Inflammatory macrophage treated with lipopolysaccharide for 4 hours (primary cell): ENCODE measurements at regions not wholly inside any gene's neighbourhood (a gene's known extent, or its start where the extent isn't known, plus 50 kb on each side); places are given as distances from the start of the nearest gene placed in this dataset.
"Not testable (repeated sequence)": the region's sequence is repeated elsewhere in the genome, so short reads cannot be mapped to it uniquely, and the experiment has no call there.

Experiments used
- DNase-seq: peaks from one replicate; pipeline ENCODE4 v3.0.0-alpha.2; 2020

GRCh38 chr2:21730141-21730540, 606.4 kb downstream of the TDRD15 start:
- no peak for DNase-seq

- DNase-seq = no peak
Measured at GRCh38 chr2:21740484-21740883, 616.7 kb downstream of the TDRD15 start.

DNA sequence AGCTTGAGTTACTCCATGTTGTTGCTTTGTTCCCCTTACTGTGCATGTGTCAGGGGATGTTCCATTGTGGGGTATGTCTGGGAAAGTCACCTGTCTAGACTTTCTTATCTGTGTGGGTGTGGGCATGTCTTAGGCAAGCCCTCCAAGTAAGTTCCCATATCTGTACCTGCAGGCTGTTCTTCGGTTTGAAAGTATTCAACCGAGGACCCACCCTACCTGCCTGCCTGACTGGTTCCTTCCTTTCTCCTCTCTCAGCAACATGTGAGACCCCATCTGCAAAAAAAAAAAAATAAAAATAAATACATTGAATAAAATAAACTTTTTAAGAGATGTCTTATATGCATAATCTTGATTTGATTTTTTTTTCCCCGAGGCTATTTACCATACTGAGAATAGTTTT, 622.7 kb downstream of the TDRD15 start:
- no peak for DNase-seq

- DNase-seq = no peak
Measured at GRCh38 chr2:21748501-21748900, 624.7 kb downstream of the TDRD15 start.

GRCh38 chr2:21754164-21754788, 630.5 kb downstream of the TDRD15 start:
- no peak for DNase-seq

- DNase-seq = no peak
Measured at GRCh38 chr2:21757805-21758430, 634.1 kb downstream of the TDRD15 start.

DNA sequence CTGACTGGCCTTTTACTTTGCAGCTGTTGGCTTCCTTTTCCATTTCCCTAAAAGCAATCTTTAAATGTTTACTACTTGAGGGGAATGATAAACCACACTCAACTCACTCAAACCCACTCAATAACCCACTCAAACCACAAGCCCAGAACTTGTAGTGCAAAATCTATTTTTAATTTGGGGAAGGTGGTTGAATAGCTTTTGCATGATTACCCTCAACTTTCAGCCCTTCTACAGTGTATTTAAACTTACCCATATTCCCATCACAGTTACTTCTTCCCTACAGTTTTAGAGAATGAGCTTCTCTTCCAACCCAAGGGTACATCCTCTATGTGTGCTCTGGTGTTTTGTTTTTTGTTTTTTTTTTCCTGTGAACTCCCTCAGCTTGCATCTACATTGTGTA, 636.1 kb downstream of the TDRD15 start:
- DNase-seq = no peak

DNA sequence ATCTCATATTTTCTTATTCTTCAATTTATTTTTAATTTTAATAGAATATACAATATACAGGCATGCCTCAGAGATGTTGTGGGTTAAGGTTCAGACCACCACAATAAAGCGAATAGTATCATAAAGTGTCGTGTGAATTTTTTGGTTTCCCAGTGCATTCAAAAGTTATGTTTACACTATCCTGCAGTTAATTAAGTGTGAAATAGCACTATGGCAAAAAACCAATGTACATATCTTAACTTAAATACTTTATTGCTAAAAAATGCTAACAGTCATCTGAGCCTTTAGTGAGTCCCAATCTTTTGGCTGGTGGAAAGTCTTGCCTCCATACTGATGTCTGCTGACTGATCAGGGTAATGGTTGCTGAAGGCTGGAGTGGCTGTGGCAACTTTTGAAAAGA, 637.6 kb downstream of the TDRD15 start:
- DNase-seq = no peak

DNA sequence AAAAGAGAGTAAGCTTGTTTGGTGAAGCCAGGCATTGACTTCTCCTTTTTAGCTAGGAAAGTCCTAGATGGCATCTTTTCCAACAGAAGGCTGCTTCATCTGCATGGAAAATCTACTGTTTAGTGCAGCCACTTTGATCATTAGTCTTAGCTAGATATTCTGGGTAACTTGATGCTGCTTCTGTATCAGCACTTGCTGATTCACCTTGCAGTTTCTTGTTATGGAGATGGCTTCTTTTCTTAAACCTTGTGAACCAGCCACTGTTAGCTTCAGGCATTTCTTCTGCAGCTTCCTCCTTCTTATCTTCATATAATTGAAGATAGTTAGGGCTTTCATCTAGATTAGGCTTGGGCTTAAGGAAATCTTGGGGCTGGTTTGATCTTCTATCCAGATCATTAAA, 639.7 kb downstream of the TDRD15 start:
- DNase-seq = no peak

- no peak for DNase-seq
Measured at GRCh38 chr2:21770787-21771186, 647.0 kb downstream of the TDRD15 start.

GRCh38 chr2:21772624-21773023, 648.9 kb downstream of the TDRD15 start:
- DNase-seq = no peak

DNA sequence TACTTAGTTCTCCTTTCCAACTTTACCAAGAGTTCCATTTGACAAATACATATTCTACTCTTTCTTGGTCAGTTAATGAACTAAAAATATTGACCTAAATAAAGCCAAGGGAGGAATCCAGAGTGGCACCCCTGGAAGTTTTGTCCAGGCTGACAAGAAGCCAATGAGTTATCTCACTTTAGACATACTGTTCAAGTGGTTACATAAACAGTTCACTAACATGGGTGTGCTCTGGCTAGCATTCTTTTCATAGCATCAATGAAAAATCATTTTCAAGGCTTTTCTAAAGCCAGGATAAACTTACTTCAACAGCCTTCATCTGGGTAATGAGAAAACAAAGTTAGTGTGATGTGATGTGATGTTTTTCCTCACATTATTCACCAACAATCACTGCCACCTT, 649.4 kb downstream of the TDRD15 start:
- DNase-seq = no peak

DNA sequence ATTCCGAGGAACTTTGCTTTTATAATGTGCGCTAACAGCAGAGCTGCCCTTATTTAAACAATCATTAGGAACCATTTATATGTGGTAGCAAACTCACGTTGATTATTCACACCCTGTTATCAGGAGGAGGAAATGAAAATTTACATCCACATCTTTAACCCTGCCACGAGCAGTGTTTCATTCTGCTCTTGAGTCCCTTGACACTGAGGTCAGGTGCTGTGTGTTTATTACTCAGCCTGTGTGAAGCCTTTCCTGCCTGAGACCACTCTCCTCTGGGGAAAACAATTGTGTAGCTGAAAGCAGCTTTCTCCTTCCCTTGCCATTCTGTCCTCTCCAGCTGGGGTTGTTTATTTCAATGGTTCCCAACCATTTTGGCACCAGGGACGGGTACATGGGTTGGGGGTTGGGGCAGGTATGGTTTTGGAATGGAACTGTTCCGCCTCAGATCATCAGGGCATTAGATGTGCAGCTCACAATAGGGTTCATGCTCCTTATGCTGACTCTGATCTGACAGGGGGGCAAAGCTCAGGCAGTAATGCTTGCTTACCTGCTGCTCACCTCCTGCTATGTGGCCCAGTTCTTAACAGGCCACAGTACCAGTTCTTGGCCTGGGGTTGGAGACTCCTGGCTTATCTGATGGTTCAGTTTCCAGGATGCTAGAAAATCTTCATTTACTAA, 651.1 kb downstream of the TDRD15 start:
- no peak for DNase-seq

- DNase-seq = no peak
Measured at GRCh38 chr2:21779786-21780185, 656.0 kb downstream of the TDRD15 start.

- no peak for DNase-seq
Measured at GRCh38 chr2:21781962-21782361, 658.2 kb downstream of the TDRD15 start.

DNA sequence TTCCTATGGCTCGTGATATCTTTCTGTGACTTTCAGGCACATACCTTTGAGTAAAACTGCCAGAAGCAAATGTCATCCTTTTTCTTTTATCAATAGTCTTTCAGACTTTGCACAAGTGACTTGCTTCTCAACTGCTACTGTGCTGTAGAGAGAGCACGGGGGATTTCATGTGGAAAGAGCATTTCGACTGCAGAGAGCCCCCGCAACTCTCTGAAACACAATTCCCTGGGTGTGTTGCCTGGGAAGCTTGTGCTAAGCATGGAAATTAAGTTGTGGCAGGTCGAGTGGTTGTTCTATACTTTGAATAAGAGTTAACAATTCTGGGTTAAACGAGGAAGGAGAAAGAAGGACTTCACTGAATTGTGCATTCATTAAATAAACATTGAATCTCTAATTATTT, 659.1 kb downstream of the TDRD15 start:
- DNase-seq = no peak

DNA sequence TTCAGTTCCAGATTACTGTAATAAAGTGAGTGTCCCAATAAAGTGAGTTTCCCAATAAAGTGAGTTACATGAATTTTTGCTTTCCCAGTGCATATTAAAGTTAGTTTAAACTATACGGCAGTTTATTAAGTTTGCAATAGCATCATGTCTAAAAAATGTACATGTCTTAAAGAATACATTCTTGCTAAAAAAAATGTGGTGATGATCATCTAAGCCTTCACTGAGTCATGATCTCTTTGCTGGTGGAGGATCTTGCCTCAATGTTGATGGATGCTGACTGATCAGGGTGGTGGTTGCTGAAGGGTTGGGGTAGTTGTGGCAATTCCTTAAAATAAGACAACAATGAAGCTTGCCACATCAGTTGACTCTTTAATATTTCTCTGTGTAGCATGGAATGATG, 664.2 kb downstream of the TDRD15 start:
- DNase-seq = no peak

- not testable (repeated sequence) for DNase-seq
Measured at GRCh38 chr2:21790311-21790710, 666.5 kb downstream of the TDRD15 start.

DNA sequence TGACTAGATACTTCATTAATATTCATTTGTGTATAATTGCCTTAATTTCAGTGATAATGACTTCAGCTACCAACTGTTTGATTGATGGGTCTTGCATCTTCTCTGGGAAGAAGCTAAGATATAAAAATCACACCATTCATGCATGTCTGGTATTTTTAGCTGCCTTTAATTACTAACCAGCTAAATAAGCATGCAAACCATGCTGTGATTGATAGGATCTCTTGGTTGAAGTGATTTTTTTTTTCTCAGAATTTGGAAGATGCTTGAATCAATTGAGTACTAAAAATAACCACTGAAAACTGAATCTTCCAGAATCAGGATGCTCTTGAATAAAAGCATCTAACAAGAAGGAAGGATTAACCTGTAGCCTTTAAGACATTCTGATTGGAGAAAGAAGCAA, 668.8 kb downstream of the TDRD15 start:
- DNase-seq = no peak

- DNase-seq = no peak
Measured at GRCh38 chr2:21793461-21793860, 669.7 kb downstream of the TDRD15 start.

DNA sequence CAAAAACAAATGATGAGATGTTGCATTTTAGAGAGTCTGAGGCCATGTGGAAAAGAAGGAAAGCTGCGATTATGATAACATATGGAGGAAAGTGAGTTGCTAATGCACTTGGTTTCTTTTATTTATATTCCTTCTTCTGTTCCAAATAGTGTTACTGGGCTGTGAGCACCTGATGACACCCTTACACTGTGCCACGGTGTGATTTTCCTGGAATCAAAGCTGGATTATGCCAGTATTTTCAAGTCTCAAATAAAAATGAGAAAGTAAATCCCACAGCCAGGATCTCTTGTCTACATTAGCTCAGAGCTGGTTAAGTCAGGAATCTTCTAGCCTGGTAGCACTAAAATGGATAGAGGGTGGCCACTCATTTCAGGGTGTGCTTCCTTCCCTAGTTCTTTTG, 670.8 kb downstream of the TDRD15 start:
- no peak for DNase-seq

DNA sequence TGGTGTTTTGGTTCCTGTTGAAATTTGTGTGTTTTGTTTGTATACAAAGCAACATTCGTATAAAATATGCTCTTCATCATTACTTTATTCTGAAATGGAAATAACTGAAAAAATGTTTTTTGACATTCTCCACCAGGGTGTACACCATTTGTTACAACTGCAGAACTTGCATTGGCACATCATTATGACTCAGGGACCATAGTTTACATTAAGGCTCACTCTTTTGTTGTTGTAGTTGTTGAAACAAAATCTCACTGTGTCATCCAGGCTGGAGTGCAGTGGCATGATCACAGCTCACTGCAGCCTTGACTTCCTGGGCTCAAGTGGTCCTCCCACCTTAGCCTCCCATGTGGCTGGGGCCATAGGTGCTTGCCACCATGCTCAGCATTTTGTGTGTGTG, 676.6 kb downstream of the TDRD15 start:
- DNase-seq = no peak

GRCh38 chr2:21803550-21803949, 679.8 kb downstream of the TDRD15 start:
- no peak for DNase-seq

DNA sequence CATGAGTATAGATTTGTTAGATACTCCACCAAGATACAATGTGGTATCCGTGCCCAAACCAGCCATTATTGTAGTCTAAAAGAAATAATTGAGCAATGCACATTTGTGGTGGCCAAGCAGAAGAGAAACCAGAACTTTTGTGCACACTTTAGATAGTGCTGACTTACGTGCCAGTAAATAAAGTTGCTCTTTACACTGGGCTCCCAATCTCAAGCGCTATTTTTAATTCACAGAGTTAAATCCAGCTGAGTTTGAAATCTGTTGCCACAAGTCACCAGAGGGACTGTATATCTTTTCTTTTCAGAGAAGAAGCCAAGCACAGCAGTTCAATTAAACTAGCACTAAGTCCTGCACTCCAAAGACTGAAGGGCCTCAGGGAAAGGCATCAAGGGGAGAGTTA, 680.4 kb downstream of the TDRD15 start:
- DNase-seq = no peak

DNA sequence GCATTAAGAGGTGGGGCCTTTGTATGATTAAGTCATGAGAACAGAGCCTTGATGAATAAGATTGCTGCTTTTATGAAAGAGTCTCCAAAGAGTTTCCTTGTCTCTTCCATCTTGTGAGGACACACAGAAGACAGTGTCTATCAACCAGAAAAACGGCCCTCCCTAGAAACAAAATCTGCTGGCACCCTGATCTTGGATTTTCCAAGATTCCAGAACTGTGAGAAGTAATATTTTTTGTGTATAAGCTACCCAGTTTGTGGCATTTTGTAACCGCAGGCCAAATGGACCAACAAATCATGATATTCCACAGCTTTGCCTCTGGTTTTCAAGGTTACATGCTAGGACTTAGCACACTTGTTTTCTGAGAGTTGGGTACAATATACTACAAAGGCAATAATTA, 687.8 kb downstream of the TDRD15 start:
- DNase-seq = no peak
